ENCODE measurements at regions not wholly inside any gene's neighbourhood (a gene's known extent, or its start where the extent isn't known, plus 50 kb on each side); places are given as distances from the start of the nearest gene placed in this dataset.

DNA sequence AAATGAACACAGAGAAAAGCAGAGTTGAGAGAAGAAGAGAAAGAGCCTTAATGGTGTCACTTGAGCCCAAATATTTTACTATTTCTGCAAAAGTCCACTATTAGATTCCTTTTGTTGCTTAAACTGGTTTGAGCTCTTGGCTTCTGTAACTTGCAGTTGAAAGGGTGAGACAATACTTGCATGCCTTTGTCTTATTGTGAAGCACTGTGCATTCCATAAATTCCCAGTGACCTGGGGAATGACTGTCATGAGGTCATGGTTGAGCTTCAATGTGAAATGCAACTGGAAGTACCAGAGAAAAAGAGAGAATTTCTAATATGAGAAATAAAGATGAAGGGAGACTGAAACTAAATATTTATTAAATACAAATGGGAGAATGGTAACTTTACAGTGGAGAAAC, 310.9 kb downstream of the TDRD3 start:
- DNase-seq (ENCODE audit: low read depth in 1 of 2, low spot score in 1 of 2): peak in 1 of 2 donors; percentile 23
- H3K36me3 ChIP-seq: no peaks in the 10 kb centered on the region
- H3K27me3 ChIP-seq: no peaks in the 10 kb centered on the region
- H3K27ac ChIP-seq: no peak overlapping the region
- TF ChIP-seq, protein P1, sequence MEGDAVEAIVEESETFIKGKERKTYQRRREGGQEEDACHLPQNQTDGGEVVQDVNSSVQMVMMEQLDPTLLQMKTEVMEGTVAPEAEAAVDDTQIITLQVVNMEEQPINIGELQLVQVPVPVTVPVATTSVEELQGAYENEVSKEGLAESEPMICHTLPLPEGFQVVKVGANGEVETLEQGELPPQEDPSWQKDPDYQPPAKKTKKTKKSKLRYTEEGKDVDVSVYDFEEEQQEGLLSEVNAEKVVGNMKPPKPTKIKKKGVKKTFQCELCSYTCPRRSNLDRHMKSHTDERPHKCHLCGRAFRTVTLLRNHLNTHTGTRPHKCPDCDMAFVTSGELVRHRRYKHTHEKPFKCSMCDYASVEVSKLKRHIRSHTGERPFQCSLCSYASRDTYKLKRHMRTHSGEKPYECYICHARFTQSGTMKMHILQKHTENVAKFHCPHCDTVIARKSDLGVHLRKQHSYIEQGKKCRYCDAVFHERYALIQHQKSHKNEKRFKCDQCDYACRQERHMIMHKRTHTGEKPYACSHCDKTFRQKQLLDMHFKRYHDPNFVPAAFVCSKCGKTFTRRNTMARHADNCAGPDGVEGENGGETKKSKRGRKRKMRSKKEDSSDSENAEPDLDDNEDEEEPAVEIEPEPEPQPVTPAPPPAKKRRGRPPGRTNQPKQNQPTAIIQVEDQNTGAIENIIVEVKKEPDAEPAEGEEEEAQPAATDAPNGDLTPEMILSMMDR (IDR thresholded peaks at IDR 0.05; ENCODE audit: low read depth, low read length): no peak
- no peaks in the 10 kb centered on the region for H3K4me1 ChIP-seq (ENCODE audit: low read depth)
- H3K9me3 ChIP-seq (ENCODE audit: low read depth): no peaks in the 10 kb centered on the region
- H3K4me3 ChIP-seq: no peak overlapping the region

DNA sequence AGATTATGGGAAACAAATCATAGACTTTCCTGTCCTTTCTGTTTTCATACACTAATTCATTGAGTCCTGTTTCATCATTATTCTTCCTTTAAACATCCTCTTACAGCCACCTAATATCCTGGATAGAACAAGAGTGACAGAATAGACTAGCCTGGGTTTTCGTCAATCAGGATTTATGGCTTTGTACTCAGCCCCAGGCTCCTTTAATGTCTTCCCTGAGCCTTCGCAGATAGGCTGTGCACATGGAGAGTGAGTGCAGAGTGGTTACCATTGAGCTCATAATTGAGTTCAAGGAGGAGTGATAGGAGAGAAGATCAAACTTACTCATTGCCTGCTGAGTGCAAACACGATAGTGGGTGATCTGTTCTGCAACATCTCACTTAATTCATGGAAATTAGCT, 304.9 kb downstream of the TDRD3 start:
- Histone ChIP-seq H3K36me3 (no peaks in the 10 kb centered on the region), H3K4me3 (no peak overlapping the region), H3K9me3 (ENCODE audit: low read depth) (no peaks in the 10 kb centered on the region), H3K27ac (no peak overlapping the region), H3K27me3 (no peaks in the 10 kb centered on the region), H3K4me1 (ENCODE audit: low read depth) (no peaks in the 10 kb centered on the region)
- TF ChIP-seq, protein P1 (IDR thresholded peaks at IDR 0.05; ENCODE audit: low read depth, low read length): no peak
- DNase-seq (ENCODE audit: low read depth in 1 of 2, low spot score in 1 of 2): no peak

DNA sequence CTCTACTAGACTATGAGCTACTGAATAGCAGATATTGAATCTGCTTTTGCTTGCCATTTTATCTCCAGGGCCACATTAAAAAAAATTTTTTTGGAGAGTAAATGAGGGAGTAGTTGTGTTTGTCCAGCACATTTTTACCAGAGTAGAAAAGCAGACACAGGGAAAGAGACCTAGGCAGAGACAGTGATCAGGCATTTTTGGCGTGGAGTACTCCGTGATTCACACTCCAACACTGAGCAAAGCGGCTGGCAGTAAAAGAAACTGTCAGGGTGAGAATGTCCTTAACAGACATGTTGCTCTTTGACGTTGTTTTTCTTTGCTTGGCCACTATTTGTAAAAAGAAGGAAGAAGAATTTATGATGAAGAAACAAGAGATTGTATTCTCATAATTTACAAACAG, 304.0 kb downstream of the TDRD3 start:
- no peak for DNase-seq (ENCODE audit: low read depth in 1 of 2, low spot score in 1 of 2)
- Histone ChIP-seq H3K9me3 (ENCODE audit: low read depth) (no peaks in the 10 kb centered on the region), H3K27me3 (no peaks in the 10 kb centered on the region), H3K36me3 (no peaks in the 10 kb centered on the region), H3K4me3 (no peak overlapping the region), H3K27ac (no peak overlapping the region), H3K4me1 (ENCODE audit: low read depth) (no peaks in the 10 kb centered on the region)
- TF ChIP-seq, protein P1 (IDR thresholded peaks at IDR 0.05; ENCODE audit: low read depth, low read length): no peak

DNA sequence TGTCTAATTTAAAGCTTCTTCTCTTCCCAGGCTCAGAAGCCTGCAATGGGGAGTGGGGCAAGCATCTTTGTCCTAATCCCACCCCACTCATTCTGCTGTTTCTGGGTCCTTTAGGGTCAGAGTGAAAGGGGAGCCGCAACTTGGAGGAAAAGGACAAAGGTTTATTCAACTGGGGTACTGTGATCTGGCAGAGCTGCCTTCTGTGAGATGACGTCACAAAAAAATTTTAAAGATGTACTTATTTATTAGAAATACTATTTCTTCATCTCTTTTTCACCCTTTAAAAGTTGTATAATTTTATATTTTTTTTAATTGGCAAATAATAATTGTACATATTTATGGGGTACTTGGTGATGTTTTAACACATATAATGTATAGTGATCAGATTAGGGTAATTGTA, 302.6 kb downstream of the TDRD3 start:
- no peaks in the 10 kb centered on the region for H3K36me3 ChIP-seq
- H3K9me3 ChIP-seq (ENCODE audit: low read depth): no peaks in the 10 kb centered on the region
- no peak overlapping the region for H3K27ac ChIP-seq
- H3K27me3 ChIP-seq: no peaks in the 10 kb centered on the region
- H3K4me1 ChIP-seq (ENCODE audit: low read depth): no peaks in the 10 kb centered on the region
- TF ChIP-seq, protein P1 (IDR thresholded peaks at IDR 0.05; ENCODE audit: low read depth, low read length): no peak
- no peak overlapping the region for H3K4me3 ChIP-seq
- no peak for DNase-seq (ENCODE audit: low read depth in 1 of 2, low spot score in 1 of 2)

DNA sequence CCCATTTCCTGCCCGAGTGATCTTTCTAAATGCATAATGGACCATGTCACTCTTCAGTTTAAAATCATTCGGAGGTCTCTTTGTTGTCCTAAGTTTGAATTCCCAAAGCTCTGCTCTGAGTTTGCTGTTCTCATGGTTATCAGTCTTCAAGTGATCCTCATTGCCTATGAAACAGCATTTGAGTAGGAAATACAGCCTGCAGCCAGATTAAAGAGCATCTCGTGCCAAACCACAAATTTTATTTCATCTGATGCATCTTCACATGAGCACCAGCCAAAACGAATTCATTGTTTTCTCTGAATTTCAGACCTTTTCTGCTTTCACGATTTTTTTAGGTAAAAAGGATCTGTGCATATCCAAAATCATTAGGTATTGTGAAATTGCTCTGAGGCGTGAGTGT, 299.6 kb downstream of the TDRD3 start:
- no peak overlapping the region for H3K4me3 ChIP-seq
- no peak overlapping the region for H3K27ac ChIP-seq
- TF ChIP-seq, protein P1 (IDR thresholded peaks at IDR 0.05; ENCODE audit: low read depth, low read length): no peak

DNA sequence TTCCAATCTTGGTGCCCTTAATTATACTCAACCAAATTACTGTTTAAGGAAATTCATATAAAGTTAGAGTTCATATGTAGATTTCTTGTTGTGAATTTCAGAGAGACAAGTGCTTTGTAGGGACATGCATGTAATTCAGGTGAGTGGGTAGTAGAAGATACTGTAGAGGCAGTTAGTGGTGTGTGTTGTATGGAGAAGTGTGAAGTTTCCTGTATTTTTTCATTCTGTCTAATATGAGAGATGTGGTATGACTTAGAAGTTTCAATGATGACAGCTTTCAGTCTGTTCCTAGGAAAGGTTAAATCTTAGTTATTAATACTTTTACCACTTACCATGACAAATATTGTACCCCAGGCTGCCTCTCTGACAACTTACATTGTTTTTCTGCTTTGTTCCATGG, 294.2 kb downstream of the TDRD3 start:
- Histone ChIP-seq H3K4me3 (no peak overlapping the region), H3K27ac (no peak overlapping the region), H3K27me3 (no peaks in the 10 kb centered on the region), H3K9me3 (ENCODE audit: low read depth) (no peaks in the 10 kb centered on the region), H3K36me3 (no peaks in the 10 kb centered on the region), H3K4me1 (ENCODE audit: low read depth) (no peaks in the 10 kb centered on the region)
- no peak for DNase-seq (ENCODE audit: low read depth in 1 of 2, low spot score in 1 of 2)
- TF ChIP-seq, protein P1 (IDR thresholded peaks at IDR 0.05; ENCODE audit: low read depth, low read length): no peak

More for the DNA sequence above, 299.6 kb downstream of the TDRD3 start:
- Histone ChIP-seq H3K4me1 (ENCODE audit: low read depth) (no peaks in the 10 kb centered on the region), H3K27me3 (no peaks in the 10 kb centered on the region), H3K36me3 (no peaks in the 10 kb centered on the region), H3K9me3 (ENCODE audit: low read depth) (no peaks in the 10 kb centered on the region)
- no peak for DNase-seq (ENCODE audit: low read depth in 1 of 2, low spot score in 1 of 2)

Data from cardiac muscle cell (in vitro differentiated cells and primary cell).